ENCODE measurements at regions not wholly inside any gene's neighbourhood (a gene's known extent, or its start where the extent isn't known, plus 50 kb on each side); places are given as distances from the start of the nearest gene placed in this dataset.

- H3K9ac ChIP-seq (ENCODE audit: low read depth, low read length): no peak overlapping the region
- no peaks in the 10 kb centered on the region for H3K27me3 ChIP-seq (ENCODE audit: control insufficient read depth, insufficient read depth, low read length)
- no peaks in the 10 kb centered on the region for H3K9me3 ChIP-seq (ENCODE audit: control insufficient read depth, insufficient read depth, low read length)
- no peak overlapping the region for H3K4me3 ChIP-seq (ENCODE audit: low read depth, low read length)
- H3K36me3 ChIP-seq (ENCODE audit: control insufficient read depth, insufficient read depth, low read length): no peaks in the 10 kb centered on the region
- H3K4me1 ChIP-seq (ENCODE audit: control insufficient read depth, insufficient read depth, low read length): no peaks in the 10 kb centered on the region
These were observed 51.7 kb upstream of the COL8A1 start for GRCh38 chr3:99586701-99587100.

- Histone ChIP-seq H3K4me3 (ENCODE audit: low read depth, low read length) (no peak overlapping the region), H3K27me3 (ENCODE audit: control insufficient read depth, insufficient read depth, low read length) (no peaks in the 10 kb centered on the region), H3K9ac (ENCODE audit: low read depth, low read length) (no peak overlapping the region), H3K9me3 (ENCODE audit: control insufficient read depth, insufficient read depth, low read length) (no peaks in the 10 kb centered on the region), H3K4me1 (ENCODE audit: control insufficient read depth, insufficient read depth, low read length) (no peaks in the 10 kb centered on the region), H3K36me3 (ENCODE audit: control insufficient read depth, insufficient read depth, low read length) (no peaks in the 10 kb centered on the region)
These were observed 58.4 kb upstream of the COL8A1 start for GRCh38 chr3:99579965-99580364.

GRCh38 chr3:99579246-99579645 is 59.1 kb upstream of the COL8A1 start:
- Histone ChIP-seq H3K27me3 (ENCODE audit: control insufficient read depth, insufficient read depth, low read length) (no peaks in the 10 kb centered on the region), H3K4me3 (ENCODE audit: low read depth, low read length) (no peak overlapping the region), H3K4me1 (ENCODE audit: control insufficient read depth, insufficient read depth, low read length) (no peaks in the 10 kb centered on the region), H3K9me3 (ENCODE audit: control insufficient read depth, insufficient read depth, low read length) (no peaks in the 10 kb centered on the region), H3K9ac (ENCODE audit: low read depth, low read length) (no peak overlapping the region), H3K36me3 (ENCODE audit: control insufficient read depth, insufficient read depth, low read length) (no peaks in the 10 kb centered on the region)

- no peaks in the 10 kb centered on the region for H3K36me3 ChIP-seq (ENCODE audit: control insufficient read depth, insufficient read depth, low read length)
- no peaks in the 10 kb centered on the region for H3K27me3 ChIP-seq (ENCODE audit: control insufficient read depth, insufficient read depth, low read length)
These were observed 59.9 kb upstream of the COL8A1 start for GRCh38 chr3:99578339-99578970.

GRCh38 chr3:99576904-99577559 is 61.4 kb upstream of the COL8A1 start:
- H3K36me3 ChIP-seq (ENCODE audit: control insufficient read depth, insufficient read depth, low read length): no peaks in the 10 kb centered on the region

More at GRCh38 chr3:99578339-99578970, 59.9 kb upstream of the COL8A1 start:
- Histone ChIP-seq H3K4me3 (ENCODE audit: low read depth, low read length) (no peak overlapping the region), H3K9me3 (ENCODE audit: control insufficient read depth, insufficient read depth, low read length) (no peaks in the 10 kb centered on the region), H3K4me1 (ENCODE audit: control insufficient read depth, insufficient read depth, low read length) (no peaks in the 10 kb centered on the region), H3K9ac (ENCODE audit: low read depth, low read length) (no peak overlapping the region)

GRCh38 chr3:99575683-99576082 is 62.7 kb upstream of the COL8A1 start:
- Histone ChIP-seq H3K4me1 (ENCODE audit: control insufficient read depth, insufficient read depth, low read length) (no peaks in the 10 kb centered on the region), H3K9me3 (ENCODE audit: control insufficient read depth, insufficient read depth, low read length) (no peaks in the 10 kb centered on the region), H3K36me3 (ENCODE audit: control insufficient read depth, insufficient read depth, low read length) (no peaks in the 10 kb centered on the region), H3K4me3 (ENCODE audit: low read depth, low read length) (no peak overlapping the region), H3K27me3 (ENCODE audit: control insufficient read depth, insufficient read depth, low read length) (no peaks in the 10 kb centered on the region), H3K9ac (ENCODE audit: low read depth, low read length) (no peak overlapping the region)

More at GRCh38 chr3:99576904-99577559, 61.4 kb upstream of the COL8A1 start:
- H3K4me1 ChIP-seq (ENCODE audit: control insufficient read depth, insufficient read depth, low read length): no peaks in the 10 kb centered on the region
- H3K27me3 ChIP-seq (ENCODE audit: control insufficient read depth, insufficient read depth, low read length): no peaks in the 10 kb centered on the region
- no peaks in the 10 kb centered on the region for H3K9me3 ChIP-seq (ENCODE audit: control insufficient read depth, insufficient read depth, low read length)
- no peak overlapping the region for H3K9ac ChIP-seq (ENCODE audit: low read depth, low read length)
- no peak overlapping the region for H3K4me3 ChIP-seq (ENCODE audit: low read depth, low read length)

- H3K4me1 ChIP-seq (ENCODE audit: control insufficient read depth, insufficient read depth, low read length): no peaks in the 10 kb centered on the region
- H3K27me3 ChIP-seq (ENCODE audit: control insufficient read depth, insufficient read depth, low read length): no peaks in the 10 kb centered on the region
- H3K36me3 ChIP-seq (ENCODE audit: control insufficient read depth, insufficient read depth, low read length): no peaks in the 10 kb centered on the region
- no peak overlapping the region for H3K4me3 ChIP-seq (ENCODE audit: low read depth, low read length)
- no peaks in the 10 kb centered on the region for H3K9me3 ChIP-seq (ENCODE audit: control insufficient read depth, insufficient read depth, low read length)
- no peak overlapping the region for H3K9ac ChIP-seq (ENCODE audit: low read depth, low read length)
These were observed 68.3 kb upstream of the COL8A1 start for GRCh38 chr3:99570061-99570460.

GRCh38 chr3:99568663-99569335 is 69.6 kb upstream of the COL8A1 start:
- Histone ChIP-seq H3K4me3 (ENCODE audit: low read depth, low read length) (no peak overlapping the region), H3K4me1 (ENCODE audit: control insufficient read depth, insufficient read depth, low read length) (no peaks in the 10 kb centered on the region), H3K36me3 (ENCODE audit: control insufficient read depth, insufficient read depth, low read length) (no peaks in the 10 kb centered on the region), H3K27me3 (ENCODE audit: control insufficient read depth, insufficient read depth, low read length) (no peaks in the 10 kb centered on the region), H3K9ac (ENCODE audit: low read depth, low read length) (no peak overlapping the region), H3K9me3 (ENCODE audit: control insufficient read depth, insufficient read depth, low read length) (no peaks in the 10 kb centered on the region)

GRCh38 chr3:99565331-99565730 is 73.1 kb upstream of the COL8A1 start:
- Histone ChIP-seq H3K9me3 (ENCODE audit: control insufficient read depth, insufficient read depth, low read length) (no peaks in the 10 kb centered on the region), H3K4me3 (ENCODE audit: low read depth, low read length) (no peak overlapping the region), H3K36me3 (ENCODE audit: control insufficient read depth, insufficient read depth, low read length) (no peaks in the 10 kb centered on the region), H3K9ac (ENCODE audit: low read depth, low read length) (no peak overlapping the region), H3K27me3 (ENCODE audit: control insufficient read depth, insufficient read depth, low read length) (no peaks in the 10 kb centered on the region), H3K4me1 (ENCODE audit: control insufficient read depth, insufficient read depth, low read length) (no peaks in the 10 kb centered on the region)

- Histone ChIP-seq H3K9me3 (ENCODE audit: control insufficient read depth, insufficient read depth, low read length) (no peaks in the 10 kb centered on the region), H3K9ac (ENCODE audit: low read depth, low read length) (no peak overlapping the region), H3K27me3 (ENCODE audit: control insufficient read depth, insufficient read depth, low read length) (no peaks in the 10 kb centered on the region), H3K4me1 (ENCODE audit: control insufficient read depth, insufficient read depth, low read length) (no peaks in the 10 kb centered on the region), H3K36me3 (ENCODE audit: control insufficient read depth, insufficient read depth, low read length) (no peaks in the 10 kb centered on the region), H3K4me3 (ENCODE audit: low read depth, low read length) (no peak overlapping the region)
These were observed 75.3 kb upstream of the COL8A1 start for GRCh38 chr3:99562990-99563607.

- Histone ChIP-seq H3K4me1 (ENCODE audit: control insufficient read depth, insufficient read depth, low read length) (no peaks in the 10 kb centered on the region), H3K27me3 (ENCODE audit: control insufficient read depth, insufficient read depth, low read length) (no peaks in the 10 kb centered on the region), H3K9me3 (ENCODE audit: control insufficient read depth, insufficient read depth, low read length) (no peaks in the 10 kb centered on the region), H3K4me3 (ENCODE audit: low read depth, low read length) (no peak overlapping the region), H3K9ac (ENCODE audit: low read depth, low read length) (no peak overlapping the region), H3K36me3 (ENCODE audit: control insufficient read depth, insufficient read depth, low read length) (no peaks in the 10 kb centered on the region)
These were observed 76.3 kb upstream of the COL8A1 start for GRCh38 chr3:99562138-99562537.

Measured in iPS-15b (cell line).